ENCODE measurements at regions not wholly inside any gene's neighbourhood (a gene's known extent, or its start where the extent isn't known, plus 50 kb on each side); places are given as distances from the start of the nearest gene placed in this dataset.
"Not testable (repeated sequence)": the region's sequence is repeated elsewhere in the genome, so short reads cannot be mapped to it uniquely, and the experiment has no call there.

GRCh38 chrX:35442421-35442820 lies 355.7 kb upstream of the MAGEB16 start:
- Histone ChIP-seq H3K27ac (ENCODE audit: low read length) (no peak overlapping the region), H3K4me3 (ENCODE audit: low read depth in 2 of 2, low read length in 2 of 2) (no peak overlapping the region), H3K4me1 (ENCODE audit: control insufficient read depth, insufficient read depth, low read length) (no peaks in the 10 kb centered on the region), H3K36me3 (ENCODE audit: control insufficient read depth, insufficient read depth, low read length) (no peaks in the 10 kb centered on the region), H3K27me3 (ENCODE audit: control insufficient read depth, insufficient read depth, low read length) (no peaks in the 10 kb centered on the region), H3K9me3 (ENCODE audit: control insufficient read depth, insufficient read depth, low read depth, low read length) (no peaks in the 10 kb centered on the region)
- TF ChIP-seq POLR2AphosphoS5 (IDR thresholded peaks at IDR 0.05; ENCODE audit: low read depth, low read length) (no peak), REST (IDR thresholded peaks at IDR 0.05; ENCODE audit: insufficient read depth in 1 of 2, low read depth in 2 of 2, low read length in 1 of 2) (no peak), CTCF (IDR thresholded peaks at IDR 0.05) (no peak), TCF7L2 (IDR thresholded peaks at IDR 0.05; ENCODE audit: low read depth, low read length) (no peak), SIN3A (IDR thresholded peaks at IDR 0.05; ENCODE audit: borderline replicate concordance, insufficient read depth, low read depth, low read length) (no peak)
- ChIA-PET CTCF (no interaction called here), POLR2A (no interaction called here)
- intact Hi-C loops (cut with micrococcal nuclease; ENCODE audit: unreplicated experiment), result no loop called here
- no TSS peak for BruUV-seq (replicated peaks)
- DNase-seq (ENCODE audit: low read depth, low spot score) (no peak), ATAC-seq (no peak)
- in situ Hi-C loops (cut with HindIII; ENCODE audit: low pct_unique_long_range_greater_than_20kb, low sequenced_read_pairs), result no loop called here

- DNase-seq (ENCODE audit: low read depth, low spot score); BruUV-seq (replicated peaks); H3K4me1 ChIP-seq (ENCODE audit: control insufficient read depth, insufficient read depth, low read length); CTCF ChIA-PET; intact Hi-C loops (cut with micrococcal nuclease; ENCODE audit: unreplicated experiment); H3K36me3 ChIP-seq (ENCODE audit: control insufficient read depth, insufficient read depth, low read length); ATAC-seq; H3K27me3 ChIP-seq (ENCODE audit: control insufficient read depth, insufficient read depth, low read length); in situ Hi-C loops (cut with HindIII; ENCODE audit: low pct_unique_long_range_greater_than_20kb, low sequenced_read_pairs); POLR2A ChIA-PET; H3K27ac ChIP-seq (ENCODE audit: low read length); H3K9me3 ChIP-seq (ENCODE audit: control insufficient read depth, insufficient read depth, low read depth, low read length); H3K4me3 ChIP-seq (ENCODE audit: low read depth in 2 of 2, low read length in 2 of 2): not testable (repeated sequence)
These were observed 355.0 kb upstream of the MAGEB16 start for GRCh38 chrX:35443091-35443582.

- no peaks in the 10 kb centered on the region for H3K4me1 ChIP-seq (ENCODE audit: control insufficient read depth, insufficient read depth, low read length)
- ChIA-PET CTCF (no interaction called here), POLR2A (no interaction called here)
- BruUV-seq (replicated peaks), result no TSS peak
- TF ChIP-seq REST (IDR thresholded peaks at IDR 0.05; ENCODE audit: insufficient read depth in 1 of 2, low read depth in 2 of 2, low read length in 1 of 2) (no peak), POLR2AphosphoS5 (IDR thresholded peaks at IDR 0.05; ENCODE audit: low read depth, low read length) (no peak), SIN3A (IDR thresholded peaks at IDR 0.05; ENCODE audit: borderline replicate concordance, insufficient read depth, low read depth, low read length) (no peak), TCF7L2 (IDR thresholded peaks at IDR 0.05; ENCODE audit: low read depth, low read length) (no peak), CTCF (IDR thresholded peaks at IDR 0.05) (no peak)
- ATAC-seq (no peak), DNase-seq (ENCODE audit: low read depth, low spot score) (no peak)
- H3K27ac ChIP-seq (ENCODE audit: low read length), result no peak overlapping the region
- no peaks in the 10 kb centered on the region for H3K27me3 ChIP-seq (ENCODE audit: control insufficient read depth, insufficient read depth, low read length)
- intact Hi-C loops (cut with micrococcal nuclease; ENCODE audit: unreplicated experiment), result no loop called here
- H3K9me3 ChIP-seq (ENCODE audit: control insufficient read depth, insufficient read depth, low read depth, low read length), result no peaks in the 10 kb centered on the region
- in situ Hi-C loops (cut with HindIII; ENCODE audit: low pct_unique_long_range_greater_than_20kb, low sequenced_read_pairs), result no loop called here
- no peaks in the 10 kb centered on the region for H3K36me3 ChIP-seq (ENCODE audit: control insufficient read depth, insufficient read depth, low read length)
- H3K4me3 ChIP-seq (ENCODE audit: low read depth in 2 of 2, low read length in 2 of 2), result no peak overlapping the region
These were observed 353.3 kb upstream of the MAGEB16 start for GRCh38 chrX:35444671-35445355.

Measured in Panc1 (cell line).